ENCODE measurements at regions not wholly inside any gene's neighbourhood (a gene's known extent, or its start where the extent isn't known, plus 50 kb on each side); places are given as distances from the start of the nearest gene placed in this dataset.
"Not testable (repeated sequence)": the region's sequence is repeated elsewhere in the genome, so short reads cannot be mapped to it uniquely, and the experiment has no call there.

DNA sequence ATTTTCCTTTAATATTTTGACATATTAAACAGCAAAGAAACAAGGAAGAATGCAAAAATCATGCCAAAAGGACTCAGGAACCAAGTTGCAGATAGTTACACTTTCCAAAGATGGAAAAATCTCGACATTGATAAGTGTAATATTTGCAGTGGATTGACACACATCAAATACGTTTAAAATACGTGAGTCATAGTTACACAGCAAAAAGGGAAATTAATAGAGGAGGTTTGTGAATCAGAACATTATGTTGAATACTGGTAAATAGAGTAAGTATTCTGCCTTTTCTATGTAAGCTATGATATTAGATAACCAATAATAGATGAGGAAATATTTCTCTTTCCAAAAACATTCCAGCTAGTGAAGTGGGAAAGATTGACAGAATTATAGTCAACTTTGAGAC lies 1761.3 kb upstream of the IGFBP7 start:
- DNase-seq (ENCODE audit: extremely low read depth in 1 of 2, low read depth in 1 of 2) = no peak

DNA sequence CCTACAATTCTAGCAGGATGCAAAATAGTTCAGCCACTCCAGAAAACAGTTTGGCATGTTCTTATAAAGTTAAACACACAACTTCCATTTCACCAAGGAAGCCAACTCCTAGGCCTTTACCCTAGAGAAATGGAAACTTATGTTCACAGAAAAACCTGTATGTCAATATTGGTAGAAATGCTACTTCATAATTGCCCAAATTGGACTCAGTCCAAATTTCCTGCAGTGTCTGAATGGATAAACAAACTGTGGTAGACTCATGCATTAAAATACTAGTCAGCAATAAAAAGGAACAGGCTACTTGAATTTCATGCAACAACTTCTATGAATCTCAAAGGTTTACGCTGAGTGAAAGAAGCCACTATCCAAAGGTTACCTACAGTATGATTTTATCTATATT lies 1738.8 kb upstream of the IGFBP7 start:
- no peak for DNase-seq (ENCODE audit: extremely low read depth in 1 of 2, low read depth in 1 of 2)

GRCh38 chr4:58843455-58843854 lies 1733.3 kb upstream of the IGFBP7 start:
- DNase-seq (ENCODE audit: extremely low read depth in 1 of 2, low read depth in 1 of 2) = no peak

DNA sequence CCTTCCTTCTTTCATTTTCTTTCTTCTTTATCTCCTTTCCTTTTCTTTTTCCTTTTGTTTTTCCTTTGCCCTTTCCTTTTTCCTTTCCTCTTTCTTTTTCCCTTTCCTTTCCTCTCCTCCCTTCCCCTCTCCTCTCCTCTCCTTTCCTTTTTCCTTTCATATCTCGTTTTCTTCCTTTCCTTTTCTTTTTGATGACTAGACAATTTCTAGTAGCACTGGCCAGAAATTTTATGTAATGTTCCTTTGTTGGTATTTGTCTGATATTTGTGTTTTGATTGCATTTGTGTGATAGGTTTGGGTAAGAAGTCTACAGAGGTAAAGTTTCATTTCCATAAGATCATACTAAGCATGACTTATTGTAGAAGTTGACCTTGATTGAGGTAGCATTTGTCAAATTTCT lies 1722.9 kb upstream of the IGFBP7 start:
- DNase-seq (ENCODE audit: extremely low read depth in 1 of 2, low read depth in 1 of 2) = no peak

DNA sequence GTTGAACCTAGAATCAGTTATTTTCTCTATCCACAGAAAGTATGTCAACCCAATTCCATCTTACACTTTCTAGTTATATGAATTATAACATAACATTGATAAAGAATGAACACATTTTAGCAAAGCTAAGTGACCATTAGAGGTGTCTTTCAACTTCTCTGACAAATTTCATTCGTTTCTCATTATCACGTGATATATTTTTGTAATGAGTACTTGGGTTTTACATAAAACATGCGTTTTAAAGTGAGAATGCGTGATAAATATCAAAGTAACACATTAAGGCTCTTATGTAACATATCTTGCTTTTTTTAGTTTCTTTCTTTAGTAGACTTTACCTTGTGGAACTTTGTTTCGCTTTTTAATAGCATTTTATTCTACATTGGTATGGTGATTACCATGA lies 1715.1 kb upstream of the IGFBP7 start:
- DNase-seq (ENCODE audit: extremely low read depth in 1 of 2, low read depth in 1 of 2) = no peak

- not testable (repeated sequence) for DNase-seq (ENCODE audit: extremely low read depth in 1 of 2, low read depth in 1 of 2)
These were observed 1708.4 kb upstream of the IGFBP7 start for GRCh38 chr4:58818560-58818959.

DNA sequence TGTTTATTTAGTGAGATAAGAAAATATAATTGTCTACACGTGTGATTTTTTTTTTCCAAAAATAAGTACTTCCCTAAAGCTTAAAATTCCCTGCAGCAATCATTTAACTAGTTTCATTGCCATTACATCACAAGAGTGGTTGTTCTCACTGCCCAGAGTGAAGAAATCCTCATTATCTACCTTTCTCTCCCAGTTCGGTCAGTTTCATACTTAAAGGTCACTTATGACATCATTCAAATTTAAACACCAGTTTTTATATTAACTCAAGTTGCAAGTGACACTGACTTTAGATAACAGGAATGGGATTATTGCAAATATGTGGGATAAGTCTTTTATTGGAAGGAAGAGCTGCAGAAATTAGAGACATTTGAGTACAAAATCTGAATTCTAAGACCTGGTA lies 1699.8 kb upstream of the IGFBP7 start:
- DNase-seq (ENCODE audit: extremely low read depth in 1 of 2, low read depth in 1 of 2) = no peak

DNA sequence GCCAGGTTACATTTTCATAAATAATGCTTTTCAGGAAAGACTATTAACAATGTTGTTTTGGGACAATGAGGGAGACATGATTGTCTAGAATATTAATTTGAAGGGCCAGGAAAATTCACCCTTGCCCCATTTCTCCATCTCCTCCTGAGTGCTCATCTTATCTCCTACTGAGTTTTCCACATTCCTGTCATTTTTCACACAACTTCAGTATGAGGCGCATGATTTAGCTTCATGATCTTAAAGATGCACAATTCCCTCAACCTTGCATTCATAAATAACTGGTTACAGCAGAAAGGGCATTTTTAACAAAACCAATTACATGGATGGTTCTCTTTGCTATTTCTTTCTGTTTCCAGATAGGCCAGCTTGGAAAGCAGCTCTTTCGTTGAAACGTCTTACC lies 1699.2 kb upstream of the IGFBP7 start:
- no peak for DNase-seq (ENCODE audit: extremely low read depth in 1 of 2, low read depth in 1 of 2)

DNA sequence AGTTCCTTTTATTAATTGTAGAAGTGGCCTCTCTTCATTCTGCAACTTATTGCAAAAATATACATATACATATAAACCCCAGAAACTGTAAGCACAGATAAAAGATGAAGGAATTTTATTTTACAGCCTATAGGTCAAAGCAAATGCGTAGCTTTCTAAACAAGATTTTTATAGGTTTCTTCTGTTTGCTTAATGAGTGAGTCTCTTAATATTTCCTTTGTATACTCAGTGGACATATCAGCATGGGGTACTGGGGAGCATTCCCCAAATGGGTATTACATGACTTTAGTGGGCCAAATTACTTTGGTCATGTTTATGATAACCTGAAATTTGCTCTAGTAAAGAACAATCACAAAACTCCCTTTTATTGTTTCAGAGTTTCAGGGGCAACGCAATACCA lies 1698.6 kb upstream of the IGFBP7 start:
- no peak for DNase-seq (ENCODE audit: extremely low read depth in 1 of 2, low read depth in 1 of 2)

GRCh38 chr4:58807843-58808615 lies 1697.8 kb upstream of the IGFBP7 start:
- no peak for DNase-seq (ENCODE audit: extremely low read depth in 1 of 2, low read depth in 1 of 2)

DNA sequence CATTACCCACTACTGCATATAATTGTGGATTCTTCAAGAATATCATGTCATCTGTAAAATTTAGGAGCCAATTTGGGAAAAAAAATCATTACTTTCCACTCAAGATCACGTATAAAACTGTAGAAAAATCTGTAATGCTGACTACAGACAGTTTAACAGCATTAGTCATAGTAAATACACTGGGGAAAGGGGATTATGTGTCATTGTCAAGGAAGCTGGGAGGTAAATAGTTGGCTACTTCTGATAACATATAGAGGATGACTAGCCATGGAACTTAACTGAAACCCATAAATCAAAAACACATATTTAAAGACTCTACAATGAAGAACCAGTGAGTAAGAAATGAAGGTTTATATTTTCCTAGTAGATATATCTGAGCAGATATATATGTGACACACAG lies 1666.4 kb upstream of the IGFBP7 start:
- DNase-seq (ENCODE audit: extremely low read depth in 1 of 2, low read depth in 1 of 2) = no peak

DNA sequence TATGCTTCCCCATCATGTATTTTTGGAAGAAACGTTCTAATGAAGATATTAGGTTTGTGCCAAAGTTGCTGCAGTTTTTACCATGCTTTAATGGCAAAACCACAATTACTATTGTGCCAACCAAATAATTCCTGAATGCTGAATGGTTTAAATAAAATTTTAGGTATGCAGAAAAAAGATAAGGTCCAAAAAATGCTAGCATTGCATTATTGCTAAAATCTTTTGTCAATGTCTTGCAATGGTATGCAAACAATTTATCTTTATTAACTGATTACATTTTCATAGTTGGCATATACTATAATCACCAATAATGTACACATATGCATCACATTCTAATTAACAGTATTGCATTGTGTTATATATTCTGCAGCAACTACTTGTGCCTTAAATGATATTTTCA lies 1657.4 kb upstream of the IGFBP7 start:
- no peak for DNase-seq (ENCODE audit: extremely low read depth in 1 of 2, low read depth in 1 of 2)

- no peak for DNase-seq (ENCODE audit: extremely low read depth in 1 of 2, low read depth in 1 of 2)
These were observed 1656.6 kb upstream of the IGFBP7 start for GRCh38 chr4:58766763-58767162.

DNA sequence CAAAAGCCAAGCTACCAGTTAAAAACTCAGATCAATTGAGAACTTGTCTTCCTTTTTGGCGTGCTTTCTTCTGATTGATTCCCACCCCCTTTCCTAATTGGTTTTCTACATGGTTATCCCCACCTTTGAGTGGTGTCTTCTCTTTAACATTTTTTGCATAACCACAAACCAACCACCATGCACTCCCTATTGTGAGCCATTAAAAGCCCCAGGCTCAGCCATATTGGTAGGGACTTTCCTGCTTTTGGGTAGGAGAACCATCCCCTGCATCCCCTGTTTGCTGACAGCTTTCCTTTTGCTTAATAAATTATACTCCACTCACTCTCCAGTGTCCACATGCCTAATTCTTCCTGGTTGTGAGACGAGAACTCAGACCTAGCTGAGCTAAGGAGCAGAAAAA lies 1651.4 kb upstream of the IGFBP7 start:
- DNase-seq (ENCODE audit: extremely low read depth in 1 of 2, low read depth in 1 of 2) = no peak

- no peak for DNase-seq (ENCODE audit: extremely low read depth in 1 of 2, low read depth in 1 of 2)
These were observed 1650.6 kb upstream of the IGFBP7 start for GRCh38 chr4:58760737-58761136.

GRCh38 chr4:58760100-58760499 lies 1649.9 kb upstream of the IGFBP7 start:
- no peak for DNase-seq (ENCODE audit: extremely low read depth in 1 of 2, low read depth in 1 of 2)

DNA sequence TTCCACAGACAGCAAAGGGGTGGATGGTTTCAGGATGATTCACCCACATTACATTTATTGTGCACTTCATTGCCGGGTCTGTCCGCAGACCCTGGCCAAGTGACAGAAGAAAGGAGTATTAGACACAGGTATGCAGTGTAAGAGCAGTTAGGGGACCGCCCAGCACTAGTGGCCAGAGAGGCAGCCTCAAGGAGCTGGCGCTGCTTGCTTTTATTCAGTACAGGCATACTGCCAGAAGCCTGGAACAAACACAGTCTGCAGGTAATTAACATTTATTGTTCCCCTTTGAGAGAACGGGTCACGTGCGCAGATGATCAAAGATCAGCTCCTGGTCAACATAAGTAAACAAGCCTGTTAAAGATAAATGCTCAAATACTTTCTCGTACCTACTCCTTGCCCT lies 1639.0 kb upstream of the IGFBP7 start:
- DNase-seq (ENCODE audit: extremely low read depth in 1 of 2, low read depth in 1 of 2) = no peak

- DNase-seq (ENCODE audit: extremely low read depth in 1 of 2, low read depth in 1 of 2) = no peak
These were observed 1630.7 kb upstream of the IGFBP7 start for GRCh38 chr4:58740897-58741296.

DNA sequence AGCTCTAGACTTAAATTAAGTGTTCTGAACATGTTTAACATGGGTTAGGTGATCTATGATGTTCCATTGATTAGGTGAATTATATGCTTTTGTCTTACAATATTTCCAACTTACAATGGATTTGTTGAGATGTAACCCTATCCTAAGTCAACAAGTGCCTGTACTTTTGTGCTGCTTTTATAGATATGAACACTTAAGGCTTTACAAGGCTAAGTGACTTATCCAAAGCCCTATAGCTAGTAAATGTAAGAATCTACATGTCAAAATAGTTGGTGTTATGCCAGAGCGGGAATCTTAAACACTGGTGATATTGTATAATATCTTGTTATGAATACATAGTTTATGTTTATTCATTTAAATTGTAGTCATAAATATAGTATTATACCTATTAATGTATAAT lies 1629.1 kb upstream of the IGFBP7 start:
- no peak for DNase-seq (ENCODE audit: extremely low read depth in 1 of 2, low read depth in 1 of 2)

- DNase-seq (ENCODE audit: extremely low read depth in 1 of 2, low read depth in 1 of 2) = no peak
These were observed 1628.2 kb upstream of the IGFBP7 start for GRCh38 chr4:58738375-58738774.

DNA sequence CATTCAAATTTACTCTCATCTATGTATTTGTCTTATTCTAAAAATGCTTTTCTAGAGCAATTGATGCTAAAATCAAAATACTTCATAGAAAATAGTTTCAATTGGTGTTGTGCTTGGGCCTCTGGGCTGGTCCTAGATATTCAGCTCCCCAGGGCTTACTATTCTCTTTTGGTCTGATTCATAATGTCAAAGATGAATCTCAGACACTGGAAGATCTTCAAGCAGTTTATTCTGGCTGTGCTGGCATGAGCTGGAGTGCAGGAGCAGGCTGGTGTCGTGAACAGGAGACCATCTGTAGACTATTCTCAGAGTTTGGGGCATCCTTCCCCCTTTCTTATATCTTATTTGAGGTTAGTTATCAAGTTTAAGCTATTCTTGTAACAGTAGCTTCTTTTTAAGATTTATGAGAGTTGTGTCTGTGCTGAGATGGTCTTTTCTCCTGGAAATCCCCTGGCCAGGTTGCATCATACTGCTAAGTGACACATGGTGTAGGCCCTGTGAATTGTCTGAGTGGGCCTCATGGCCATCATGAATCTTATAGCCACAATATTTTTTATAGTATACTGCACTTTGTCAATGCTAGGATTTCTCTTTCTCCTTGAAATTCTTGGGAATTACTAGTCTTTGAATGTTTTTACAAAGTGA lies 1624.0 kb upstream of the IGFBP7 start:
- DNase-seq (ENCODE audit: extremely low read depth in 1 of 2, low read depth in 1 of 2) = no peak

- no peak for DNase-seq (ENCODE audit: extremely low read depth in 1 of 2, low read depth in 1 of 2)
These were observed 1622.8 kb upstream of the IGFBP7 start for GRCh38 chr4:58732973-58733372.

- no peak for DNase-seq (ENCODE audit: extremely low read depth in 1 of 2, low read depth in 1 of 2)
These were observed 1613.8 kb upstream of the IGFBP7 start for GRCh38 chr4:58723954-58724353.
